HUDEP-2 (cell line): ENCODE measurements at regions not wholly inside any gene's neighbourhood (a gene's known extent, or its start where the extent isn't known, plus 50 kb on each side); places are given as distances from the start of the nearest gene placed in this dataset.
"Not testable (repeated sequence)": the region's sequence is repeated elsewhere in the genome, so short reads cannot be mapped to it uniquely, and the experiment has no call there.

ENCODE experiments used
- DNase-seq, 76 experiments: peaks; one replicate each; lab custom pipeline; 2025; ENCODE audit not compliant: unreplicated experiment in 76 of 76; lab: John Stamatoyannopoulos, UW

DNA sequence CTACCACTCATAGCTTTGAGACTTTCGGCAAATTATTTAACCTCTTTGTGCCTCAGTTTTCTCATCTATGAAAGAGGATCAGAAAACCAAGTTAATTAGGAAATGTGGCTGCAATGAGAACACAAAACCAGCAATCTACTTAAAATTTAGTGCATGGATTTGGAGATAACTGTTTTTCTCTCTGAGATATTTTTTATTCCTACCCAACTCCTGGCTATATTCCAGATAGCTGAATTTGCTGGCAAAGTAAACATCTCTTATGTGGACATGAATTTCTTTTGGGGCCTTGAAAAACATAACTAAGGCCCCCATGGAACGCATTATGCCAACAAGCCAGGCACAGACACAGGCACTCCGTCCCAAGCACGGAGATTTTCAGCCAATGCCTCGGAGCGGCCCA is 53.4 kb upstream of the FOXN3 start:
- DNase-seq, result no peak

DNA sequence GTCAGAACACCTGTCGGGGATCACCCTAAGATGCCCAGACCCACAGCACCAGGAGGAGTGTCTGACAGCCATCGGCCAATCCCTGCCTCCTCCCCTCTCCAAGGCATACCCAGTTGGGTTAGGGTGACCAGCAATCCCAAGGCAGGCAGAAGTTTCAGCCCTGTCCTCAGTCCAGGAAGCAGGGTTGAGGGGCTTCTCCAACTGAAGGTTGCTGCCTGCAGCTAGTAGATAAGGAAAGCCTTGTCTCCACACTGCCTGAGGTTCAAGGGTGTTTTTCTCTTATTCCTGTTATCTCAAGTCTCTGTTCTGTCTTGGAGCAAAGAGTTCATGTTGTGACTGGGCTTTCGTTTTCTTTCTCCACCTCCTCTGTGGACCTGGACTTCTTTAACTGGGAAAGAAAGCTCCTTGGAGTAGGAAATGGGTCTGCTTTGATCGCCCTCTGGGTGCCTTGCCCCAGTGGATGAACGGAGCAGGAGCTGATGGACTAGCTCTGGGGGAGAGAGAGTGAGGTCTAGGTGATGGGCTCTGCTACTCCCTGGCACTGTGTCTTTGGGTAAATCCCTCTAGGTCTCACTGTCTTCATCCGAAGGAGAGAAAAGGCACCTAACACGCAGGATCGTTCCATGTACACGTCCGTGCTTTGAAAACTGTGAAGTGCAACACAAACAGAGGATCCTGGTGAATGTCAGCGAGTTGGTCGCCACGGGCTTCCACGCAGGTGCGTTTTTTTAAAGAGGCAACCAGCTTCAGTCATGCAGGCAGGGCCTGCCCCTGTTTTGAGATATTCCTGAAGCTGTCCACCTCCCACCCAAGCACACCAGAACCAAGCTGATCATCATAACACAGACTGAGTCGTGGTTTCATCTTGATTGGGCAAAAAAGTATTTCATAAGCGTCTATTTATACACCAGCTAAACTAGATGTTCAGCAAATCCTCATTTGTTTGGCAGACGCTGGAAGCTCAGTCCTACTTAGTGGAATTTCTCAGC is 52.5 kb upstream of the FOXN3 start:
- peak in 72 of 76 experiments; percentile 4 to 83 (median 44) for DNase-seq

- DNase-seq, result no peak
Measured at GRCh38 chr14:89468566-89468965, 51.5 kb upstream of the FOXN3 start.

DNA sequence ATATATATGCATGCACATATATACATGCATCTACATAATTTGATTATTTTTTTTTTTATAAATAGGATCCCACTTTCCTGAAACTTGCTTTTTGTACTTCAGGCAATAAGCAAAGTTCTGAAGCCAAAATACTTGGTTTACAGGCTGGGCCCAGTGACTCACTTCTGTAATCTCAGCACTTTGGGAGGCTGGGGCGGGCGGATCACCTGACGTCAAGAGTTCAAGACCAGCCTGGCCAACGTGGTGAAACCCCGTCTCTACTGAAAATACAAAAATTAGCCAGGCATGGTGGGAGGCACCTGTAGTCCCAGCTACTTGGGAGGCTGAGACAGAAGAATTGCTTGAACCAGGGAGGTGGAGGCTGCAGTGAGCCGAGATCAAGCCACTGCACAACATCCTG is 51.0 kb upstream of the FOXN3 start:
- not testable (repeated sequence) for DNase-seq

DNA sequence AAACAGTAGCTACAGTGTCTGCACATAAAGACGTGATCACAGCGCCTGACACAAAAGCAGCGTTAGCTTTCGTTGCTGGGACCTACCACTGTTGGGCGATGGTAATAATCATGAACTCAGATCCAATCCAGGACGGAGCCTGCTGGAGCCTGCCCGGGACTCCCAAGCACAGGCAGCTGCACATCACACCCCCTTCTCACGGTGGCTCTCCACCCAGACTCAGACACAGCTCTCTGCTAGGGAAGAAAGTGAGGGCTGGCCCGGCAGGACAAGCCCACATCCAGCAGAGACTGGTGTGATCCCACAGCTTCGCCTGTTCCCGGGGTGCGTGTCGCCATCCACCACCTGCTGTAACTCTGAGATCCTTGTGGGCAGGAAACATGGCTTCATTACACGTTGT is 49.9 kb upstream of the FOXN3 start:
- DNase-seq, result no peak
